ENCODE measurements at regions not wholly inside any gene's neighbourhood (a gene's known extent, or its start where the extent isn't known, plus 50 kb on each side); places are given as distances from the start of the nearest gene placed in this dataset.

DNA sequence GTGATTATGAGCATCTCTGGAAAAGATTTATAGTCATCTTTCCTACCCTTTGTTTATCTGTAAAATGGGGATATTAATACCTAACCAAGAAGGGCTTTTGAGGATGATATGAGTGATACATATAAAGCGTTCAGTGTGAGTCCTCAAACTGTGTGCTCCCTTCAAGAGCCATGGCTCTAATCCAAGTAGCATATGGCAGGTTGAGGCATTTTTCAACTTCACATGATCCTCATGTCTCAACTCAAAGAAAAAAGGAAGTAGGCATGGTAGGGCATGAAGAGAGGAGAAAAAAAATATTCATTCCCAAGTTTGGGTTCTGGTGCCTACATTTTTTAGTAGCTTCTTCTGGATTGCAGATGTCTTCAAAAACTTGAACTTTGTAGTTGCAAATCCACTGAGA lies 286.3 kb upstream of the ATP2B1 start:
- TF ChIP-seq CTCF (IDR thresholded peaks at IDR 0.05; ENCODE audit: borderline replicate concordance, extremely low read depth, low read length, poor library complexity, severe bottlenecking), result no peak
- TF ChIP-seq EZH2 (IDR thresholded peaks at IDR 0.05; ENCODE audit: borderline replicate concordance, low read depth, low read length, severe bottlenecking), result no peak
